HTR-8/SVneo (cell line): ENCODE measurements at regions not wholly inside any gene's neighbourhood (a gene's known extent, or its start where the extent isn't known, plus 50 kb on each side); places are given as distances from the start of the nearest gene placed in this dataset.

Experiments used
- DNase-seq: peaks from one replicate; pipeline ENCODE4 v3.0.0; 2011; ENCODE audit warnings: low spot score, mixed read lengths; ENCODE audit not compliant: insufficient read length
- FAIRE-seq: peaks from 2 replicates; lab custom pipeline; 2011; peaks lifted over from hg19 to GRCh38; lab: Jason Lieb, UNC

- DNase-seq: no peak
- FAIRE-seq: no peak
Measured at GRCh38 chr18:40473221-40474029, 1481.6 kb upstream of the PIK3C3 start.

DNA sequence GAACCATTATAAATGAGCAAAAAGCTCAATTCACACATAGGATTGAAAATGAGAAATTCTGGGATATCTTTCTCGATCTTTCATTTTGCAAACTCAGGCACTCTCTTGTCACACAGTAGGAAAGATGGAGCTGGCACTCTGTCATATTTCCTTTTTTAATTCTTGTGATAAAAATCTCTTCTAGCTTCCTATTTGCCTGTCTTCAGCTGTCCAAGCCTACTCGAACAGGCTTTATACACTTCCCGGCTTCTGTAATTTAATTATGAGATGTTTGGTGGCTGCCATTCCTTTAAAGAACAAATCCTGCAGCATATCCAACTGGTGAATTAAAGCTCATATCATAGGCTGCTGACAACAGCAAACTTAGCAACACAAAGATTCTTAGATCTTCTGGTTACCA, 1484.3 kb upstream of the PIK3C3 start:
- FAIRE-seq (no peak), DNase-seq (no peak)

GRCh38 chr18:40469851-40470250, 1485.2 kb upstream of the PIK3C3 start:
- FAIRE-seq (no peak), DNase-seq (no peak)

GRCh38 chr18:40469316-40469715, 1485.7 kb upstream of the PIK3C3 start:
- no peak for FAIRE-seq
- no peak for DNase-seq

DNA sequence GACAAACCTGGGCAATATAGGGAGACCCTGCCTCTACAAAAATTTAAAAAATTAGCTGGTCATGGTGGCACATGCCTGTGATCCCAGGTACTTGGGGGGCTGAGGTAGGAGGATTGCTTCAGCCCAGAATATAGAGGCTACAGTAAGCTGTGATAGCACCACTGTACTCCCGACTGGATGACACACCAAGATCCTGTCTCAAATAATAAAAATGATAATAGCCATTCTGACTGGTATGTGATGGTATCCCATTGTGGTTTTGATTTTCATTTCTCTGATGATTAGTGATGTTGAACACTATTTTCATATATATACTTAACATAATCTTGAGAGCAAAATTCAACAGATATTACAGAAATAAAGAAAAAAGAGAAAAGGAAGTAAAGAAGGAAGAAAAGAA, 1491.0 kb upstream of the PIK3C3 start:
- DNase-seq: no peak
- no peak for FAIRE-seq

- FAIRE-seq (no peak), DNase-seq (no peak)
Measured at GRCh38 chr18:40453903-40454302, 1501.1 kb upstream of the PIK3C3 start.

GRCh38 chr18:40452599-40452998, 1502.4 kb upstream of the PIK3C3 start:
- DNase-seq (no peak), FAIRE-seq (no peak)

GRCh38 chr18:40450751-40451150, 1504.3 kb upstream of the PIK3C3 start:
- DNase-seq: no peak
- no peak for FAIRE-seq

DNA sequence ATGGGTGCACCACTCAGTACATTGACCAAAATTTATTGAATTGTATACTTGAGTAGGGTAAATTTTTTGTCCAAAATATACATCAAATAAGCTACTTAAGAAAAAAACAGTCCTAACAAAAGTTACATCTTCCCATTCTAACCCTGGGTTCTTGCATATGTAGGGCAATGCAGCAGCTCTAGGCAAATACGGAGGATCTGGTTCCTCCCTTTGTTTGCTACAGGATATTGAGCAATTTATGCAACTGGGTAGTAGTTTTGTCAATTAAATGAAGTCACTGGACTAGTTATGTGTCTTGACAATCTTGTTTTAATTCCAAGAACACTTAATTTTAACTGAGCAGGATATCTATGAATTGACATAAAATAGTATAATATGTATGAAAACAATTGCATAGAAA, 1507.2 kb upstream of the PIK3C3 start:
- DNase-seq (no peak), FAIRE-seq (no peak)

- no peak for DNase-seq
- no peak for FAIRE-seq
Measured at GRCh38 chr18:40440088-40440487, 1514.9 kb upstream of the PIK3C3 start.

DNA sequence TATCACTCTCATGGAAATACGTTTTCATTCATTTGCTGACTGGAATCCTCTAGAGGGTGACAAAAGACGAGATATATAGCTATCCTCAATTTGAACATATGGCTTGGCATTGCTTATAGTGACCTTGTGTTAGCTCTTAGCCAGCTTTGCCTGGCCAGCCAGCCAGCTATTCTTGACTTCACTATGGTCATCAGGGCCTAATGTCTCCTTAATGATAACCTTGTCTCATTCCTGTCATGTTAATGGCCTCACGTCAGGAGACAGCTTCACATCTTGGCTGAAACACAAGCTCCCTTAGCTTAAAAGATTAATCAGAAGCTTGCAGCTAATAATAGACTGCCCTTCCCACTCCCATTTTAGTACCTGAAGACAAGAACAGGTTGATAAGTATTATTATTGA, 1517.5 kb upstream of the PIK3C3 start:
- FAIRE-seq: no peak
- no peak for DNase-seq

- no peak for DNase-seq
- FAIRE-seq: no peak
Measured at GRCh38 chr18:40431071-40431985, 1523.7 kb upstream of the PIK3C3 start.

DNA sequence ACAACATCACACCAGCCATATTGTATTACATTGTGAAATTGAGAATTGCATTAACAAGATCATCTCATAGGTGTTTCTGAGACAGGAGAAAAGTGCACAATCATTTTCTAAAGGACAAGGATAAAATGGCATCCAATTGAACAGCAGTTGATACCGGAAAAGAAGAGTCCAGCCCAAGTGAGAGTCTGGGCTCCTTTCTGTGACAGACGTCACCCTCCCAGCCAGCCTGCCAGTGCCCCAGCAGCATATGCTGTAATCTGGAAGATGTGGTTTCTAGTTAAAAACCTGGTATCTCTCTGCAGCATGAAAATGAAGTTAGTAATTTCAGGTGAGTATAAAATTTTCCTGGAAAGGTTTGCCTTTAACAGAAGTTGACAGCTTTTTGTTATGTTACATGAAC, 1531.7 kb upstream of the PIK3C3 start:
- no peak for FAIRE-seq
- DNase-seq: no peak

DNA sequence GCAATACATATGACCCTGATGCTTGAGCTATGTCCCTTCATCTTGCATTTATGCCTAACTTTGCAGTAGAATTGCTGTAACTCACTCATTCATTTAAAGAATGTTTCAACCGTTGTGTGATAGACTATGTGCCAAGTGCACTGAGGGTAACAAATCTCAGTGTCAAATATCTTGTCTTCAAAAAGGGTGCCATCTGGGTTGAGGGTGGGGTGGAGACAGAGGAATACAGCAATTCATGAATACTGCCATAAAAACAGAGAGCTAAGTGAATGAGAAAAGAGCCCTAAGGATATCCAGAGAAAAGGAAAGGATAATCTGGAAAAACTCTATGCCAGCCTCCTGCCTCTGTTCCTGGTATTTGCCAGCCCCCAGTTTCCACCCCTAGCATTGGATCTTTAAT, 1534.4 kb upstream of the PIK3C3 start:
- FAIRE-seq (no peak), DNase-seq (no peak)

GRCh38 chr18:40417501-40417900, 1537.5 kb upstream of the PIK3C3 start:
- FAIRE-seq (no peak), DNase-seq (no peak)

GRCh38 chr18:40415821-40416220, 1539.2 kb upstream of the PIK3C3 start:
- FAIRE-seq (no peak), DNase-seq (no peak)

- no peak for FAIRE-seq
- DNase-seq: no peak
Measured at GRCh38 chr18:40415176-40415791, 1539.8 kb upstream of the PIK3C3 start.

DNA sequence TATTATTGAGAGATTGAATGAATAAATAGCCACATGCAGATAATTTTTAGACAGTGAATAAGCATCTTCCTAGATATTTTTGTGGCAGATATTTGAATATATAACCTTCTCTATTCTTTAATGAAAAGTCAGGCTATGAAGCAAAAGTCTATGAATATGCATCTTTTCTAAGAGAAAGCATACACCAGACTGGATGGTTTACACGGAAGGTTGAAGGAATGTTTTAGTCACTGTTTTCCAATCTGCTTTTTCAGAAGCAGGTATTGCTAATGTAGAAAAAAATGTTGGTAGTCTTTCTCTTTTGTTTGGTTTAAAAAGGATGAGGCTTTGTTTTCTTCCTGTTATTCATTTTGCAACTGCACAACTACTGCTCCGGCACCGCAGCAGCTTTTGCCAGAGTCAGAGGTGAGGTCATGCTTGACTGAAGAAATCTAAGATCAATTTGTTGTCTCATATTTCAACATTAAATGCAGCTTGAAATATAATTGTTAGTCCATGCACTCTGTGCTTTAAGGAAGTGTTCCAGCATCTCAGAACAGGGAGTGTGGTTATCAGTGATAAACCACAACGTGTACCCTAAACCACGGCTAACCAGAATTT, 1540.8 kb upstream of the PIK3C3 start:
- no peak for DNase-seq
- FAIRE-seq: no peak

- DNase-seq: peak; percentile 2
- no peak for FAIRE-seq
Measured at GRCh38 chr18:40413160-40413559, 1541.9 kb upstream of the PIK3C3 start.

GRCh38 chr18:40412410-40412809, 1542.6 kb upstream of the PIK3C3 start:
- FAIRE-seq: no peak

GRCh38 chr18:40407909-40408308, 1547.1 kb upstream of the PIK3C3 start:
- DNase-seq (no peak), FAIRE-seq (no peak)

More at GRCh38 chr18:40412410-40412809, 1542.6 kb upstream of the PIK3C3 start:
- DNase-seq: no peak
